ENCODE measurements at regions not wholly inside any gene's neighbourhood (a gene's known extent, or its start where the extent isn't known, plus 50 kb on each side); places are given as distances from the start of the nearest gene placed in this dataset.

DNA sequence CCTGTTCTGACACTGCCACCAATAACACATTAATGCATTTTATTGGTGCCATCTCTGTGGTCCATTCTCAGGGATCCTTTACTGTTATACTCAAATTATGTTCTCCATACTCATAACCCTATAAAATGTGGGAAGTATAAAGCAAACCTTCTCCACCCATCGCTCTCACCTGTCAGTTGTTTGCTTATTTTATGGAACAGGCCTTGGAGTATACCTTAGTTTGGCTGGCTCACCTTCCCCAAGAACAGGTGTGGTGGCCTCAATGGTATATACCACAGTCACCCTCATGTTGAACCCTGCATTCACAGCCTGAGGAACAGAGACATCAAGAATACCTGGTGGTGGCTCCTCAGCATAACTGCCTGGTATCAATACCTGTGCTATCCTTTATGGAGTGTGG, 308.4 kb upstream of the STXBP6 start:
- Histone ChIP-seq H3K27ac (ENCODE audit: insufficient read depth, low read length) (no peak overlapping the region), H3K4me1 (ENCODE audit: control insufficient read depth, extremely low read depth, insufficient read depth, low read length) (no peaks in the 10 kb centered on the region)
- DNase-seq (ENCODE audit: low read depth in 2 of 2): no peak

GRCh38 chr14:25351269-25351668, 301.3 kb upstream of the STXBP6 start:
- no peaks in the 10 kb centered on the region for H3K79me2 ChIP-seq (ENCODE audit: control insufficient read depth, insufficient read depth, low read length)
- TF ChIP-seq CTCF (conservative IDR thresholded peaks at IDR 0.05 in 1 of 2, IDR thresholded peaks at IDR 0.05 in 1 of 2; ENCODE audit: low read depth in 1 of 2, low read length in 2 of 2) (no peak), EZH2 (IDR thresholded peaks at IDR 0.05; ENCODE audit: low read length, missing control alignments) (no peak)
- H3K9me3 ChIP-seq (ENCODE audit: control insufficient read depth, insufficient read depth, low read depth, low read length): no peaks in the 10 kb centered on the region
- H3K4me1 ChIP-seq (ENCODE audit: control insufficient read depth, extremely low read depth, insufficient read depth, low read length): no peaks in the 10 kb centered on the region
- no peak for DNase-seq (ENCODE audit: low read depth in 2 of 2)
- no peaks in the 10 kb centered on the region for H4K20me1 ChIP-seq (ENCODE audit: control insufficient read depth, extremely low read depth, insufficient read depth, low read length)
- no peak overlapping the region for H2AFZ ChIP-seq (ENCODE audit: low read length)
- H3K4me2 ChIP-seq (ENCODE audit: extremely low read depth, insufficient read depth, low read length): no peak overlapping the region
- H3K9ac ChIP-seq (ENCODE audit: insufficient read depth, low read length): no peak overlapping the region
- no peaks in the 10 kb centered on the region for H3K36me3 ChIP-seq (ENCODE audit: control insufficient read depth, insufficient read depth, low read length)
- H3K27me3 ChIP-seq (ENCODE audit: control insufficient read depth, insufficient read depth, low read length): no peaks in the 10 kb centered on the region
- no peak overlapping the region for H3K27ac ChIP-seq (ENCODE audit: insufficient read depth, low read length)
- no peak overlapping the region for H3K4me3 ChIP-seq (replicated peaks in 1 of 4; ENCODE audit: control extremely low read depth in 1 of 4, insufficient read depth in 1 of 4, low read depth in 3 of 4, low read length in 4 of 4)

More for the DNA sequence above, 308.4 kb upstream of the STXBP6 start:
- H3K4me3 ChIP-seq (replicated peaks in 1 of 4; ENCODE audit: control extremely low read depth in 1 of 4, insufficient read depth in 1 of 4, low read depth in 3 of 4, low read length in 4 of 4): no peak overlapping the region
- no peaks in the 10 kb centered on the region for H3K36me3 ChIP-seq (ENCODE audit: control insufficient read depth, insufficient read depth, low read length)
- no peaks in the 10 kb centered on the region for H3K27me3 ChIP-seq (ENCODE audit: control insufficient read depth, insufficient read depth, low read length)
- no peaks in the 10 kb centered on the region for H4K20me1 ChIP-seq (ENCODE audit: control insufficient read depth, extremely low read depth, insufficient read depth, low read length)
- no peak for TF ChIP-seq CTCF (conservative IDR thresholded peaks at IDR 0.05 in 1 of 2, IDR thresholded peaks at IDR 0.05 in 1 of 2; ENCODE audit: low read depth in 1 of 2, low read length in 2 of 2)
- no peak for TF ChIP-seq EZH2 (IDR thresholded peaks at IDR 0.05; ENCODE audit: low read length, missing control alignments)
- no peak overlapping the region for H2AFZ ChIP-seq (ENCODE audit: low read length)
- H3K4me2 ChIP-seq (ENCODE audit: extremely low read depth, insufficient read depth, low read length): no peak overlapping the region
- H3K9me3 ChIP-seq (ENCODE audit: control insufficient read depth, insufficient read depth, low read depth, low read length): no peaks in the 10 kb centered on the region
- H3K79me2 ChIP-seq (ENCODE audit: control insufficient read depth, insufficient read depth, low read length): no peaks in the 10 kb centered on the region
- H3K9ac ChIP-seq (ENCODE audit: insufficient read depth, low read length): no peak overlapping the region

GRCh38 chr14:25350802-25351201, 300.9 kb upstream of the STXBP6 start:
- Histone ChIP-seq H3K27ac (ENCODE audit: insufficient read depth, low read length) (no peak overlapping the region), H4K20me1 (ENCODE audit: control insufficient read depth, extremely low read depth, insufficient read depth, low read length) (no peaks in the 10 kb centered on the region), H2AFZ (ENCODE audit: low read length) (no peak overlapping the region), H3K27me3 (ENCODE audit: control insufficient read depth, insufficient read depth, low read length) (no peaks in the 10 kb centered on the region), H3K9ac (ENCODE audit: insufficient read depth, low read length) (no peak overlapping the region), H3K4me3 (replicated peaks in 1 of 4; ENCODE audit: control extremely low read depth in 1 of 4, insufficient read depth in 1 of 4, low read depth in 3 of 4, low read length in 4 of 4) (no peak overlapping the region), H3K36me3 (ENCODE audit: control insufficient read depth, insufficient read depth, low read length) (no peaks in the 10 kb centered on the region), H3K4me1 (ENCODE audit: control insufficient read depth, extremely low read depth, insufficient read depth, low read length) (no peaks in the 10 kb centered on the region), H3K4me2 (ENCODE audit: extremely low read depth, insufficient read depth, low read length) (no peak overlapping the region), H3K79me2 (ENCODE audit: control insufficient read depth, insufficient read depth, low read length) (no peaks in the 10 kb centered on the region), H3K9me3 (ENCODE audit: control insufficient read depth, insufficient read depth, low read depth, low read length) (no peaks in the 10 kb centered on the region)
- no peak for DNase-seq (ENCODE audit: low read depth in 2 of 2)
- TF ChIP-seq EZH2 (IDR thresholded peaks at IDR 0.05; ENCODE audit: low read length, missing control alignments) (no peak), CTCF (conservative IDR thresholded peaks at IDR 0.05 in 1 of 2, IDR thresholded peaks at IDR 0.05 in 1 of 2; ENCODE audit: low read depth in 1 of 2, low read length in 2 of 2) (no peak)

All from fibroblast of lung (primary cell).